Neural cell (in vitro differentiated cells): ENCODE measurements at regions not wholly inside any gene's neighbourhood (a gene's known extent, or its start where the extent isn't known, plus 50 kb on each side); places are given as distances from the start of the nearest gene placed in this dataset.

Source experiments
- H2AFZ ChIP-seq: fragments of 200-600, 300-800 bp; sonication (generic), shearing (Covaris generic); 2 replicates; pipeline ENCODE4 v1.6.0; 2014; ENCODE audit warnings: low read depth, mild to moderate bottlenecking, antibody characterized with exemption, low read length, moderate library complexity
- H3F3A ChIP-seq: fragments of 200-600 bp; shearing (Covaris generic); 2 replicates; pipeline ENCODE4 v1.6.1; 2016; ENCODE audit warnings: mild to moderate bottlenecking, moderate library complexity, mixed read lengths, antibody characterized with exemption, low read length; ENCODE audit not compliant: insufficient read depth, poor library complexity, severe bottlenecking
- H3K27ac ChIP-seq: fragments of 200-600, 300-800 bp; sonication (generic), shearing (Covaris generic); 2 replicates; pipeline ENCODE4 v1.5.1; 2014; ENCODE audit warnings: mild to moderate bottlenecking, low read length, moderate library complexity
- H3K27me3 ChIP-seq: fragments of 300-800, 200-600 bp; sonication (generic), shearing (Covaris generic); 2 replicates; pipeline ENCODE4 v1.6.0; 2014; ENCODE audit warnings: mild to moderate bottlenecking, low read depth, low read length, moderate library complexity; ENCODE audit not compliant: insufficient read depth
- H3K36me3 ChIP-seq: fragments of 300-800, 200-600 bp; sonication (generic), shearing (Covaris generic); 2 replicates; pipeline ENCODE4 v1.5.1; 2014; ENCODE audit warnings: mild to moderate bottlenecking, antibody characterized with exemption, low read length, moderate library complexity; ENCODE audit not compliant: insufficient read depth
- H3K4me2 ChIP-seq: fragments of 300-800, 200-600 bp; sonication (generic), shearing (Covaris generic); 2 replicates; pipeline ENCODE4 v1.6.0; 2014; ENCODE audit warnings: mild to moderate bottlenecking, low read length
- H3K4me3 ChIP-seq: fragments of 300-800, 200-600 bp; sonication (generic), shearing (Covaris generic); 2 replicates; pipeline ENCODE4 v1.5.1; 2014; ENCODE audit warnings: mild to moderate bottlenecking, low read length, moderate library complexity
- H3K79me2 ChIP-seq: fragments of 200-600 bp; shearing (Covaris generic); replicated peaks from 2 replicates; pipeline ENCODE4 v1.6.0; 2014; ENCODE audit warnings: mild to moderate bottlenecking, low read length, moderate library complexity; ENCODE audit not compliant: insufficient read depth
- H3K9ac ChIP-seq: fragments of 300-800, 200-600 bp; sonication (generic), shearing (Covaris generic); 2 replicates; pipeline ENCODE4 v1.6.1; 2016; ENCODE audit warnings: mild to moderate bottlenecking, low read length, mixed read lengths
- H3K9me2 ChIP-seq: fragments of 200-600 bp; shearing (Covaris generic); 2 replicates; pipeline ENCODE4 v1.6.1; 2016; ENCODE audit warnings: mild to moderate bottlenecking, low read length, mixed read lengths; ENCODE audit not compliant: insufficient read depth
- H3K9me3 ChIP-seq: fragments of 200-600, 300-800 bp; sonication (generic), shearing (Covaris generic); 2 replicates; pipeline ENCODE4 v1.6.1; 2016; ENCODE audit warnings: mild to moderate bottlenecking, mixed run types, low read length, moderate library complexity, mixed read lengths
- H4K20me1 ChIP-seq: fragments of 200-600 bp; shearing (Covaris generic); 2 replicates; pipeline ENCODE4 v1.6.1; 2016; ENCODE audit warnings: mild to moderate bottlenecking, mixed run types; ENCODE audit not compliant: insufficient read depth
- EP300 ChIP-seq: fragments of 450-650 bp; conservative IDR thresholded peaks from 2 replicates; pipeline ENCODE4 v1.6.1; 2014; ENCODE audit warnings: antibody characterized with exemption, mild to moderate bottlenecking, moderate library complexity; ENCODE audit not compliant: poor library complexity, severe bottlenecking
- EZH2 ChIP-seq: fragments of 200-600, 300-800 bp; shearing (Covaris generic), sonication (generic); IDR thresholded peaks from 2 replicates; pipeline ENCODE4 v1.6.1; 2014; ENCODE audit warnings: antibody characterized with exemption, low read length, borderline replicate concordance, mild to moderate bottlenecking; ENCODE audit not compliant: insufficient read depth, poor library complexity, severe bottlenecking
- MXI1 ChIP-seq: fragments of 450-650 bp; conservative IDR thresholded peaks from 2 replicates; pipeline ENCODE4 v1.6.1; 2014; ENCODE audit warnings: antibody characterized with exemption, mild to moderate bottlenecking; ENCODE audit not compliant: poor library complexity, severe bottlenecking
- POLR2AphosphoS5 ChIP-seq: IDR thresholded peaks from 2 replicates; pipeline ENCODE4 v1.6.1; 2012
- RAD21 ChIP-seq: fragments of 450-650 bp; conservative IDR thresholded peaks from 2 replicates; pipeline ENCODE4 v1.6.1; 2014; ENCODE audit warnings: antibody characterized with exemption, mild to moderate bottlenecking, moderate library complexity
- SMC3 ChIP-seq: fragments of 450-650 bp; conservative IDR thresholded peaks from 2 replicates; pipeline ENCODE4 v1.6.1; 2014; ENCODE audit warnings: antibody characterized with exemption, mild to moderate bottlenecking, moderate library complexity; ENCODE audit not compliant: poor library complexity
- TAF1 ChIP-seq: IDR thresholded peaks from 2 replicates; pipeline ENCODE4 v1.6.1; 2012; ENCODE audit warnings: low read depth
- TF ChIP-seq, protein P1 (sequence below): IDR thresholded peaks from 2 replicates; pipeline ENCODE4 v1.6.1; 2012; ENCODE audit warnings: borderline replicate concordance
- TF ChIP-seq, protein P2 (sequence below): fragments of 450-650 bp; IDR thresholded peaks from 2 replicates; pipeline ENCODE4 v1.5.1; 2014; ENCODE audit warnings: antibody characterized with exemption, mild to moderate bottlenecking, moderate library complexity; ENCODE audit not compliant: poor library complexity, severe bottlenecking

DNA sequence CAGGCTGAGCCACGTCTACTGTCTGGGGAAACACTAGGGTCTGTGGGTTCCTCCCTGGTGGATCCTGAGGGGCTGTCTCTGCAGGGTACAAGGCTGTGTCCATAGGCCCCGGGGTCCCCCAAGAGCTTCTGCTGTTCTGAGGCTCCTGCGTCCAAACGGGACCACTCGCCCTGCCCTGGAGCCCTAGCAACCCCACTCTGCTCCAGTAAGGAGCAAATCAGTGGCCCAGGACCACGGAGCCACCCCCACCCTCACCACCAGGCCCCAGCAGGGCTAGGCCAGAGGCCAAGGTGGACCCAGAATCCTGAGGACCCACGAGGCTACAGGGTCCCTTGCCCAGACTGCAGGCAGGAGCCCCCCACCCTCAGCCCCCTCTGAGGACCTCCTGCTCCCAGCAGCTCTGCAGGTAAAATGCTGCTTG is 75.1 kb upstream of the GALNT9 start:
- H3K9me3 ChIP-seq, result no peaks in the 10 kb centered on the region
- no peaks in the 10 kb centered on the region for H3K79me2 ChIP-seq
- H3K36me3 ChIP-seq, result no peaks in the 10 kb centered on the region
- H3K27ac ChIP-seq, result no peak overlapping the region
- no peaks in the 10 kb centered on the region for H3F3A ChIP-seq
- no peaks in the 10 kb centered on the region for H4K20me1 ChIP-seq
- no peaks in the 10 kb centered on the region for H3K9me2 ChIP-seq
- H2AFZ ChIP-seq, result no peak overlapping the region
- no peak overlapping the region for H3K9ac ChIP-seq
- no peaks in the 10 kb centered on the region for H3K27me3 ChIP-seq
- H3K4me2 ChIP-seq, result no peak overlapping the region
- no peak overlapping the region for H3K4me3 ChIP-seq
- no peak for TF ChIP-seq MXI1
- TF ChIP-seq EZH2, result no peak

DNA sequence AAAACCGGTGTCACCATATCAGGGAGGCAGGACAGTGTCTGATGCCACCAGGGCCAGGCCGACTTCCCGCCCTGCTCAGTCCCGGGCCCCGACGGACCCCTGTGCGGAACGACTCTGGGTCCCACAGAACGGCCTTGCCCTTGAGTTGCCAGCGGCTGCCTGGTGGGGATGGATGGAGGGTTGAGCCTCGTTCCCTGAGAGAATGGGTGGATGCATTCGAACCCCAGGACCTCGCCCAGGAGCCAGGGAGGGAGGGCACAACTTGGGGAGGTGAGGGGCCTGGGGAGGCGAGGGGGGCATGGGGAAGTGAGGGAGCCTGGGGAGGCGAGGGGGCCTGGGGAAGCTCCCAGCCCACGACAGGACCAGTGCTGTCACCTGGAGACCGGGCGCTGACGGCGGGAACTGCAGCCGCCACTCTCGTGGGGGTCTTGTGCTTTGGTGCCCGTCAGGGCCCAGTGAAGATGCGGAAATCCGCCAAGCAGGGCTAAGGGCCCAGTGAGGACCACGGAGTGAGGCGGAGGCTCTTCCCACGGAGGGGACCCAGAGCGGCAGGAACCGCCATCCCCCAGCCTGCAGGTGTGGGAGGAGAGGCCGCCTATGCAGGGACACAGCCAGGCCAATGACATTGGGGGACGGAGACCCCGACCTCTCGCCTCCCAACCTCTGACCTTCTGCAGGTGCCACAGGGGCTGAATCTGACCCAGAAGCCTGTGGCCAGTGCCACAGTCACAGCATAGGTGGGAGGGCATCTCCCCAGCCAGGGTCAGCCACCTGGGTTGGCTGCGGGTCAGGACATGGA is 74.4 kb upstream of the GALNT9 start:
- no peak overlapping the region for H3K4me3 ChIP-seq
- TF ChIP-seq POLR2AphosphoS5 (no peak), RAD21 (no peak), EP300 (no peak), TAF1 (no peak), SMC3 (no peak), EZH2 (no peak), MXI1 (no peak)
- TF ChIP-seq, protein P1, sequence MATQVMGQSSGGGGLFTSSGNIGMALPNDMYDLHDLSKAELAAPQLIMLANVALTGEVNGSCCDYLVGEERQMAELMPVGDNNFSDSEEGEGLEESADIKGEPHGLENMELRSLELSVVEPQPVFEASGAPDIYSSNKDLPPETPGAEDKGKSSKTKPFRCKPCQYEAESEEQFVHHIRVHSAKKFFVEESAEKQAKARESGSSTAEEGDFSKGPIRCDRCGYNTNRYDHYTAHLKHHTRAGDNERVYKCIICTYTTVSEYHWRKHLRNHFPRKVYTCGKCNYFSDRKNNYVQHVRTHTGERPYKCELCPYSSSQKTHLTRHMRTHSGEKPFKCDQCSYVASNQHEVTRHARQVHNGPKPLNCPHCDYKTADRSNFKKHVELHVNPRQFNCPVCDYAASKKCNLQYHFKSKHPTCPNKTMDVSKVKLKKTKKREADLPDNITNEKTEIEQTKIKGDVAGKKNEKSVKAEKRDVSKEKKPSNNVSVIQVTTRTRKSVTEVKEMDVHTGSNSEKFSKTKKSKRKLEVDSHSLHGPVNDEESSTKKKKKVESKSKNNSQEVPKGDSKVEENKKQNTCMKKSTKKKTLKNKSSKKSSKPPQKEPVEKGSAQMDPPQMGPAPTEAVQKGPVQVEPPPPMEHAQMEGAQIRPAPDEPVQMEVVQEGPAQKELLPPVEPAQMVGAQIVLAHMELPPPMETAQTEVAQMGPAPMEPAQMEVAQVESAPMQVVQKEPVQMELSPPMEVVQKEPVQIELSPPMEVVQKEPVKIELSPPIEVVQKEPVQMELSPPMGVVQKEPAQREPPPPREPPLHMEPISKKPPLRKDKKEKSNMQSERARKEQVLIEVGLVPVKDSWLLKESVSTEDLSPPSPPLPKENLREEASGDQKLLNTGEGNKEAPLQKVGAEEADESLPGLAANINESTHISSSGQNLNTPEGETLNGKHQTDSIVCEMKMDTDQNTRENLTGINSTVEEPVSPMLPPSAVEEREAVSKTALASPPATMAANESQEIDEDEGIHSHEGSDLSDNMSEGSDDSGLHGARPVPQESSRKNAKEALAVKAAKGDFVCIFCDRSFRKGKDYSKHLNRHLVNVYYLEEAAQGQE, result no peak
- TF ChIP-seq, protein P2, sequence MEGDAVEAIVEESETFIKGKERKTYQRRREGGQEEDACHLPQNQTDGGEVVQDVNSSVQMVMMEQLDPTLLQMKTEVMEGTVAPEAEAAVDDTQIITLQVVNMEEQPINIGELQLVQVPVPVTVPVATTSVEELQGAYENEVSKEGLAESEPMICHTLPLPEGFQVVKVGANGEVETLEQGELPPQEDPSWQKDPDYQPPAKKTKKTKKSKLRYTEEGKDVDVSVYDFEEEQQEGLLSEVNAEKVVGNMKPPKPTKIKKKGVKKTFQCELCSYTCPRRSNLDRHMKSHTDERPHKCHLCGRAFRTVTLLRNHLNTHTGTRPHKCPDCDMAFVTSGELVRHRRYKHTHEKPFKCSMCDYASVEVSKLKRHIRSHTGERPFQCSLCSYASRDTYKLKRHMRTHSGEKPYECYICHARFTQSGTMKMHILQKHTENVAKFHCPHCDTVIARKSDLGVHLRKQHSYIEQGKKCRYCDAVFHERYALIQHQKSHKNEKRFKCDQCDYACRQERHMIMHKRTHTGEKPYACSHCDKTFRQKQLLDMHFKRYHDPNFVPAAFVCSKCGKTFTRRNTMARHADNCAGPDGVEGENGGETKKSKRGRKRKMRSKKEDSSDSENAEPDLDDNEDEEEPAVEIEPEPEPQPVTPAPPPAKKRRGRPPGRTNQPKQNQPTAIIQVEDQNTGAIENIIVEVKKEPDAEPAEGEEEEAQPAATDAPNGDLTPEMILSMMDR, result no peak
- H3F3A ChIP-seq, result no peaks in the 10 kb centered on the region
- H2AFZ ChIP-seq, result no peak overlapping the region
- H3K36me3 ChIP-seq, result no peaks in the 10 kb centered on the region
- H3K9ac ChIP-seq, result no peak overlapping the region
- H3K4me2 ChIP-seq, result no peak overlapping the region
- H3K9me2 ChIP-seq, result no peaks in the 10 kb centered on the region
- no peaks in the 10 kb centered on the region for H4K20me1 ChIP-seq
- no peak overlapping the region for H3K27ac ChIP-seq
- H3K9me3 ChIP-seq, result no peaks in the 10 kb centered on the region
- no peaks in the 10 kb centered on the region for H3K27me3 ChIP-seq
- no peaks in the 10 kb centered on the region for H3K79me2 ChIP-seq
